Upper lobe of right lung (tissue), 1 donor: ENCODE measurements at regions not wholly inside any gene's neighbourhood (a gene's known extent, or its start where the extent isn't known, plus 50 kb on each side); places are given as distances from the start of the nearest gene placed in this dataset.
A peak's percentile ranks its signal among the peaks of the same experiment; 100 is the strongest.

Experiments used
- ATAC-seq: fragments of 200-7000 bp; cut with Tn5 transposase; one replicate; pipeline ENCODE4 v1.9.1; 2020; ENCODE audit warnings: mild to moderate bottlenecking, moderate library complexity
- DNase-seq: peaks from one replicate; pipeline ENCODE4 v3.0.0-alpha.2; 2020
- H3K27ac ChIP-seq: fragments of 200-600 bp; one replicate; pipeline ENCODE4 v1.8.0; 2022
- H3K27me3 ChIP-seq: fragments of 200-600 bp; one replicate; pipeline ENCODE4 v1.8.0; 2022; ENCODE audit warnings: mild to moderate bottlenecking
- H3K36me3 ChIP-seq: fragments of 200-600 bp; one replicate; pipeline ENCODE4 v1.8.0; 2022
- H3K4me1 ChIP-seq: fragments of 200-600 bp; one replicate; pipeline ENCODE4 v1.8.0; 2022
- H3K4me3 ChIP-seq: fragments of 200-600 bp; one replicate; pipeline ENCODE4 v1.8.0; 2022; ENCODE audit warnings: mild to moderate bottlenecking
- H3K9me3 ChIP-seq: fragments of 200-600 bp; one replicate; pipeline ENCODE4 v1.8.0; 2022
- CTCF ChIP-seq: fragments of 200-600 bp; IDR thresholded peaks from one replicate; pipeline ENCODE4 v1.8.0; 2022; ENCODE audit warnings: antibody characterized with exemption
- intact Hi-C: fragments of 100-400 bp; cut with DNase I; formaldehyde crosslinking; loops from one replicate; pipeline ENCODE4 v1.11.0; 2022
- donor health status: DM: no; HTN: yes; CAD: no; lungs with severe emphysema.

- TF ChIP-seq CTCF, result no peak
- Histone ChIP-seq H3K36me3 (no peaks in the 10 kb centered on the region), H3K4me1 (no peaks in the 10 kb centered on the region), H3K27me3 (no peaks in the 10 kb centered on the region), H3K27ac (no peak overlapping the region), H3K4me3 (no peak overlapping the region), H3K9me3 (no peaks in the 10 kb centered on the region)
- DNase-seq (no peak), ATAC-seq (no peak)
- intact Hi-C loops, result no loop called here
Measured at GRCh38 chr6:134421501-134421900, 103.6 kb upstream of the SGK1 start.

- H3K27me3 ChIP-seq, result no peaks in the 10 kb centered on the region
- H3K27ac ChIP-seq, result no peak overlapping the region
- intact Hi-C loops, result no loop called here
- H3K9me3 ChIP-seq, result no peaks in the 10 kb centered on the region
- TF ChIP-seq CTCF, result no peak
- ATAC-seq (peak; percentile 42), DNase-seq (no peak)
- H3K36me3 ChIP-seq, result no peaks in the 10 kb centered on the region
- H3K4me3 ChIP-seq, result no peak overlapping the region
- no peaks in the 10 kb centered on the region for H3K4me1 ChIP-seq
Measured at GRCh38 chr6:134420614-134421181, 102.8 kb upstream of the SGK1 start.

GRCh38 chr6:134419716-134420115 is 101.8 kb upstream of the SGK1 start:
- intact Hi-C loops, result no loop called here
- Histone ChIP-seq H3K27ac (no peak overlapping the region), H3K4me1 (no peaks in the 10 kb centered on the region), H3K4me3 (no peak overlapping the region), H3K36me3 (no peaks in the 10 kb centered on the region), H3K27me3 (no peaks in the 10 kb centered on the region), H3K9me3 (no peaks in the 10 kb centered on the region)
- ATAC-seq (no peak), DNase-seq (no peak)
- no peak for TF ChIP-seq CTCF

- Histone ChIP-seq H3K36me3 (no peaks in the 10 kb centered on the region), H3K27ac (no peak overlapping the region), H3K9me3 (no peaks in the 10 kb centered on the region), H3K4me1 (no peaks in the 10 kb centered on the region), H3K27me3 (no peaks in the 10 kb centered on the region), H3K4me3 (no peak overlapping the region)
- intact Hi-C loops, result no loop called here
- no peak for DNase-seq
- peak; percentile 15 for ATAC-seq
- TF ChIP-seq CTCF, result no peak
Measured at GRCh38 chr6:134416418-134417154, 98.7 kb upstream of the SGK1 start.

GRCh38 chr6:134415656-134416055 is 97.7 kb upstream of the SGK1 start:
- no peak for TF ChIP-seq CTCF
- ATAC-seq, result no peak
- no peak overlapping the region for H3K4me3 ChIP-seq
- no peak for DNase-seq
- no peaks in the 10 kb centered on the region for H3K27me3 ChIP-seq
- intact Hi-C loops, result no loop called here
- H3K9me3 ChIP-seq, result no peaks in the 10 kb centered on the region
- H3K36me3 ChIP-seq, result no peaks in the 10 kb centered on the region
- H3K27ac ChIP-seq, result no peak overlapping the region
- no peaks in the 10 kb centered on the region for H3K4me1 ChIP-seq
